GM06990 (cell line): ENCODE measurements at regions not wholly inside any gene's neighbourhood (a gene's known extent, or its start where the extent isn't known, plus 50 kb on each side); places are given as distances from the start of the nearest gene placed in this dataset.
A peak's percentile ranks its signal among the peaks of the same experiment; 100 is the strongest.

Experiments
- DNase-seq: peaks from one replicate; pipeline ENCODE4 v3.0.0-alpha.2; 2011; ENCODE audit not compliant: insufficient read length; ENCODE audit errors: extremely low read depth
- H3K27me3 ChIP-seq: replicated peaks from 2 replicates; pipeline ENCODE4 v1.6.0; 2011; ENCODE audit warnings: low read length; ENCODE audit not compliant: control insufficient read depth, insufficient read depth
- H3K36me3 ChIP-seq: 2 replicates; pipeline ENCODE4 v1.5.1; 2011; ENCODE audit warnings: low read length; ENCODE audit not compliant: control insufficient read depth, insufficient read depth
- H3K4me3 ChIP-seq: replicated peaks from 2 replicates; pipeline ENCODE4 v1.5.1; 2011; ENCODE audit warnings: low read depth, mild to moderate bottlenecking, control low read depth, low read length
- TF ChIP-seq, protein P1 (sequence below): IDR thresholded peaks from 2 replicates; pipeline ENCODE4 v1.5.1; 2011; ENCODE audit warnings: low read length, control low read depth, mild to moderate bottlenecking, inconsistent platforms; ENCODE audit not compliant: insufficient read depth, poor library complexity, severe bottlenecking

GRCh38 chr7:3149231-3149995 lies 105.7 kb upstream of the CARD11 start:
- Histone ChIP-seq H3K27me3 (no peaks in the 10 kb centered on the region), H3K4me3 (no peak overlapping the region), H3K36me3 (no peaks in the 10 kb centered on the region)
- DNase-seq: no peak
- TF ChIP-seq, protein P1, sequence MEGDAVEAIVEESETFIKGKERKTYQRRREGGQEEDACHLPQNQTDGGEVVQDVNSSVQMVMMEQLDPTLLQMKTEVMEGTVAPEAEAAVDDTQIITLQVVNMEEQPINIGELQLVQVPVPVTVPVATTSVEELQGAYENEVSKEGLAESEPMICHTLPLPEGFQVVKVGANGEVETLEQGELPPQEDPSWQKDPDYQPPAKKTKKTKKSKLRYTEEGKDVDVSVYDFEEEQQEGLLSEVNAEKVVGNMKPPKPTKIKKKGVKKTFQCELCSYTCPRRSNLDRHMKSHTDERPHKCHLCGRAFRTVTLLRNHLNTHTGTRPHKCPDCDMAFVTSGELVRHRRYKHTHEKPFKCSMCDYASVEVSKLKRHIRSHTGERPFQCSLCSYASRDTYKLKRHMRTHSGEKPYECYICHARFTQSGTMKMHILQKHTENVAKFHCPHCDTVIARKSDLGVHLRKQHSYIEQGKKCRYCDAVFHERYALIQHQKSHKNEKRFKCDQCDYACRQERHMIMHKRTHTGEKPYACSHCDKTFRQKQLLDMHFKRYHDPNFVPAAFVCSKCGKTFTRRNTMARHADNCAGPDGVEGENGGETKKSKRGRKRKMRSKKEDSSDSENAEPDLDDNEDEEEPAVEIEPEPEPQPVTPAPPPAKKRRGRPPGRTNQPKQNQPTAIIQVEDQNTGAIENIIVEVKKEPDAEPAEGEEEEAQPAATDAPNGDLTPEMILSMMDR: no peak

GRCh38 chr7:3150027-3150426 lies 106.4 kb upstream of the CARD11 start:
- TF ChIP-seq, protein P1: no peak
- DNase-seq: no peak
- H3K36me3 ChIP-seq: no peaks in the 10 kb centered on the region
- H3K4me3 ChIP-seq: no peak overlapping the region
- no peaks in the 10 kb centered on the region for H3K27me3 ChIP-seq

- DNase-seq: no peak
- Histone ChIP-seq H3K4me3 (no peak overlapping the region), H3K36me3 (no peaks in the 10 kb centered on the region), H3K27me3 (no peaks in the 10 kb centered on the region)
- TF ChIP-seq, protein P1: no peak
These were observed 108.1 kb upstream of the CARD11 start for GRCh38 chr7:3151784-3152183.

DNA sequence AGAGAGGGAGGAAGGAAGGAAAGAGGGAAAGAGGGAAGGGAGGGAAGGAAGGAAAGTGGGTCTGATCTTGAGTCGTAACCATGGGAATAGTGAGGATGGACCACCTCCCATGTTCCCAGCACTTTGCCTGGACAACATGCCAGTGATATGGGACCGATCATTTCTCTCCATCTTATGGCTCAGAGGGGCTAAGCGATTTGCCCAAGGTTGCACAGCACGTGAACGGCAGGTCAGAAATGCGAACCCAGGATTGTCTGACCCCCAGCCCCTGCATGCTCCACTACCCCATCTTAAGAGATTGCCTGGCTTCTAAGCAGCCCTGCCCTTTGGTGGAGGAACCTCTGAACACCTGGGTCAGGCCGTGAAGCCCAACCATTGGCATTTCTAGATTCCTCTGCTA lies 109.0 kb upstream of the CARD11 start:
- no peak overlapping the region for H3K4me3 ChIP-seq
- TF ChIP-seq, protein P1: no peak
- DNase-seq: no peak
- no peaks in the 10 kb centered on the region for H3K36me3 ChIP-seq
- H3K27me3 ChIP-seq: no peaks in the 10 kb centered on the region

GRCh38 chr7:3153118-3153517 lies 109.5 kb upstream of the CARD11 start:
- no peak overlapping the region for H3K4me3 ChIP-seq
- no peaks in the 10 kb centered on the region for H3K36me3 ChIP-seq
- peak; percentile 36 for DNase-seq
- no peaks in the 10 kb centered on the region for H3K27me3 ChIP-seq
- TF ChIP-seq, protein P1: no peak
